GM06990 (cell line): ENCODE measurements at regions not wholly inside any gene's neighbourhood (a gene's known extent, or its start where the extent isn't known, plus 50 kb on each side); places are given as distances from the start of the nearest gene placed in this dataset.
A peak's percentile ranks its signal among the peaks of the same experiment; 100 is the strongest.

Experiments
- DNase-seq: peaks from one replicate; pipeline ENCODE4 v3.0.0-alpha.2; 2011; ENCODE audit not compliant: insufficient read length; ENCODE audit errors: extremely low read depth
- H3K27me3 ChIP-seq: replicated peaks from 2 replicates; pipeline ENCODE4 v1.6.0; 2011; ENCODE audit warnings: low read length; ENCODE audit not compliant: control insufficient read depth, insufficient read depth
- H3K36me3 ChIP-seq: 2 replicates; pipeline ENCODE4 v1.5.1; 2011; ENCODE audit warnings: low read length; ENCODE audit not compliant: control insufficient read depth, insufficient read depth
- H3K4me3 ChIP-seq: replicated peaks from 2 replicates; pipeline ENCODE4 v1.5.1; 2011; ENCODE audit warnings: low read depth, mild to moderate bottlenecking, control low read depth, low read length
- TF ChIP-seq, protein P1 (sequence below): IDR thresholded peaks from 2 replicates; pipeline ENCODE4 v1.5.1; 2011; ENCODE audit warnings: low read length, control low read depth, mild to moderate bottlenecking, inconsistent platforms; ENCODE audit not compliant: insufficient read depth, poor library complexity, severe bottlenecking

DNA sequence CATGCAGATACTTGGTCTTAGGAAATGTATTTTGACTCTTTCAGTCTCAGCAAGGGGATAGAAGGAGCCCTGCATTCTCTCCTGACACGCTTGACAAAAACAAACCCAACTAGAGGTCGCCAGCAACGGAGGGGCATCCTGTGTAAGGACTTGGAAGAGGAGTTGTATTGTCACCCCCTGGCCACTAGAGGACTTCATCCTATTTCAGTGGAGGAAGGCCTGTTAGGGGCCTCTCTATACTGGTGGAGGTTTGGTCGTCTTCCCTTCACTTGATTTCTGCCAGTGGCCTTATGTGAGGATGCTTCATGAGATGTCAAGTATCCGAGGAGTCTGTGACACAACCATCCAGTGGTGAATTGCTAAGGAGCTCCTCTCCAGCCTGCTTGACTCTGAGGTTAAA lies 122.8 kb upstream of the STC2 start:
- DNase-seq: no peak
- TF ChIP-seq, protein P1, sequence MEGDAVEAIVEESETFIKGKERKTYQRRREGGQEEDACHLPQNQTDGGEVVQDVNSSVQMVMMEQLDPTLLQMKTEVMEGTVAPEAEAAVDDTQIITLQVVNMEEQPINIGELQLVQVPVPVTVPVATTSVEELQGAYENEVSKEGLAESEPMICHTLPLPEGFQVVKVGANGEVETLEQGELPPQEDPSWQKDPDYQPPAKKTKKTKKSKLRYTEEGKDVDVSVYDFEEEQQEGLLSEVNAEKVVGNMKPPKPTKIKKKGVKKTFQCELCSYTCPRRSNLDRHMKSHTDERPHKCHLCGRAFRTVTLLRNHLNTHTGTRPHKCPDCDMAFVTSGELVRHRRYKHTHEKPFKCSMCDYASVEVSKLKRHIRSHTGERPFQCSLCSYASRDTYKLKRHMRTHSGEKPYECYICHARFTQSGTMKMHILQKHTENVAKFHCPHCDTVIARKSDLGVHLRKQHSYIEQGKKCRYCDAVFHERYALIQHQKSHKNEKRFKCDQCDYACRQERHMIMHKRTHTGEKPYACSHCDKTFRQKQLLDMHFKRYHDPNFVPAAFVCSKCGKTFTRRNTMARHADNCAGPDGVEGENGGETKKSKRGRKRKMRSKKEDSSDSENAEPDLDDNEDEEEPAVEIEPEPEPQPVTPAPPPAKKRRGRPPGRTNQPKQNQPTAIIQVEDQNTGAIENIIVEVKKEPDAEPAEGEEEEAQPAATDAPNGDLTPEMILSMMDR: peak; percentile 79
- H3K36me3 ChIP-seq: no peaks in the 10 kb centered on the region
- no peak overlapping the region for H3K4me3 ChIP-seq
- no peaks in the 10 kb centered on the region for H3K27me3 ChIP-seq

DNA sequence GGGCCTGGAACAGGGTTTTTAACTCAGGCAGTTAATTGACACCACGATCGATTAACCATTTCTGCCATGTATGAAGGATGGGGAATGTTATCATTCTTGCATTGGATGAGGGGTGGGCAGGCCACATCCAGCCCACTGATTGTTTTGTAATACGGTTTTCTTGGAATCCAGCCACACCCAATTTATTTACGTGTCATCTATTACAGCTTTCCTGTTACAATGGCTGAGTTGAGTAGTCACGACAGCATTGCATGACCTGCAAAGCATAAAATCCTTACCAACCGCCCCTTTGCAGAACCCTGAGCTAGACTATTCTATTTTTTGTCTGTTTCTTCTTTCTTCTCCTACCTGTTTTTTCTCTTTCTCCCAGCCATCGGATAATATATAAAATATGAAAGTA lies 122.0 kb upstream of the STC2 start:
- no peak overlapping the region for H3K4me3 ChIP-seq
- DNase-seq: no peak
- TF ChIP-seq, protein P1: no peak
- no peaks in the 10 kb centered on the region for H3K27me3 ChIP-seq
- no peaks in the 10 kb centered on the region for H3K36me3 ChIP-seq

DNA sequence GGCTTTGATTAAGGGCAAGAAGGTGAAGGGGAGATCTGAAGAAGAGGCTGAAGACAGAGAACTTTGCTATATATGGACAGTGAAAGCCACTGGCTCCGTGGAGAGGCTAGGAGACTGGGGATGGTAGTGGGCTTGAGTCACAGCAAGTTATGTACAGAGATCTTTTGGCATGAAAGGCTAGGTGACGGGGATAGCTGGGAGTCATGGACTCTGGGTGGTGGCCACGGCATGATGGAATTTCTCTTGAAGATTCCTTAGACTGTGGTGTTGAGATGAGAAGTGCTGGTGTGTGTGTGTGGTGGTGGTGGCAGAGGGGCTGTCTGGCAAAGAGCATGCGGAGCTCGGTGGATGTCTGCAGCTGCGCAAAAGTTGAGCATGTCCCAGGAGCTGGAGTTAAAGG lies 120.6 kb upstream of the STC2 start:
- Histone ChIP-seq H3K36me3 (no peaks in the 10 kb centered on the region), H3K27me3 (no peaks in the 10 kb centered on the region), H3K4me3 (no peak overlapping the region)
- TF ChIP-seq, protein P1: no peak
- DNase-seq: no peak

DNA sequence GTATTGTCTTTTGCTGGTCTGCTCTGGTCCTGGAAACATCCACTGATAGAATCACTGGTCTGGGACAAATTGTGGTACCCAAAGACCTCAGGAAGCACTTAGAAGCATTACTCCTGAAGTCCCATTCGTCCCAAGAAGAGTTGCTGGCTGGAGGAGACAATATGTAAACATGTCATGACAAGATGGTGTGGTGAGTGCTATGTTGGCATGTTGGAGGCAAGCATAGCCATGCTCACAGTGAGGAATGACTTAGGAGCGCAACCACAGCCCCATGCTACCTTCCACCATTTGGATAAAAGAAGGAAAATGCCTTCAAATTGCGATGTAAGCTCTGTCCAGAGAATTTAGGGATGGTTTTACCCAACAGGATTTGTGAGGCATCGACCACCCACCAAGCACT lies 115.8 kb upstream of the STC2 start:
- Histone ChIP-seq H3K27me3 (no peaks in the 10 kb centered on the region), H3K36me3 (no peaks in the 10 kb centered on the region), H3K4me3 (no peak overlapping the region)
- no peak for DNase-seq
- TF ChIP-seq, protein P1: no peak

DNA sequence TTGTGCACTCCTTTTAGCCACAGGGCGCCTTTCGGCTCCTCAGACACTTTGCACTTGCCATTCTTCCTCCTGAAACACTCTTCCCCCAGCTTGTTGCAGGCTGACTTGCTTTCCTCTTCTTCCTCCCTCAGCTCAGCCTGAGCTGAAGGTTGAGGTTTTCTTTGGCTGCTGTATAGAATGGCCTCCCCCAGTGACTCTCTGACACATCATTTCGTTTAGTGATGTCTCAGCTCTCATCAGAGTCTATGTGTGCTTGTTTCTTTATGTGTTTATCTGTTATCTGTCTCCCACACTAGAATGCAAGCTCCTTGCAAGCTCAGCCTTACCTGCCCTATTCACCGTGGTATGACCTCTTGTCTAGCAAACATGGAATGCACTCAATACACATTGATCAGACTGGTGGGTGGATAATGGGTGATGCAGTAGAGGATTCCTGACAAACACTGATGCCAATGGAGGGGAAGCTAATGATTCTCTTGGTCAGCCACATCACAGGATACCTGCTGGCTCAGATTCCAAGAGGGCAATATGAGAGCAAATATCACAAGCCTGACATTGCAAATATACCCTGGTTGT lies 112.9 kb upstream of the STC2 start:
- no peak overlapping the region for H3K4me3 ChIP-seq
- TF ChIP-seq, protein P1: no peak
- H3K27me3 ChIP-seq: no peaks in the 10 kb centered on the region; the same call in 1 of the 2 replicates
- DNase-seq: no peak
- no peaks in the 10 kb centered on the region for H3K36me3 ChIP-seq

DNA sequence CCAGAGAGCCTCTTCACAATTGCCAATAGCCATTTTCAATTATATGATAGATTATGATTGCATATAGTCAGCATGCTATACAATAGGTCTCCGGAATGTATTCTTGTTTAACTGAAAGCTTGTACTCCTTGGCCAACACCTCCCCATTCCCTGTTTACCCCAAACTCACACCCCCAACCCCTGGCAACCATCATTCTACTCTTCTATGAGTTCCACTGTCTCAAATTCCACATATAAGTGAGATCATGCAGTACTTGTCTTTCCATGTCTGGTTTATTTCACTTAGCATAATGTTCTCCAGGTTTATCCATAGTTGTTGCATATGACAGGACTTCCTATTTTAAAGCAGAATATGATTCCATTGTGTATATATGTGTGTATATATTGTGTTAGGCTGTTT lies 110.7 kb upstream of the STC2 start:
- H3K4me3 ChIP-seq: no peak overlapping the region
- no peaks in the 10 kb centered on the region for H3K36me3 ChIP-seq
- no peaks in the 10 kb centered on the region; the same call in 1 of the 2 replicates for H3K27me3 ChIP-seq
- DNase-seq: no peak
- TF ChIP-seq, protein P1: no peak
